Activated CD8-positive, alpha-beta memory T cell treated with anti-CD3 and anti-CD28 coated beads for 4 hours (primary cell): ENCODE measurements at regions not wholly inside any gene's neighbourhood (a gene's known extent, or its start where the extent isn't known, plus 50 kb on each side); places are given as distances from the start of the nearest gene placed in this dataset.
A peak's percentile ranks its signal among the peaks of the same experiment; 100 is the strongest.
"Not testable (repeated sequence)": the region's sequence is repeated elsewhere in the genome, so short reads cannot be mapped to it uniquely, and the experiment has no call there.

ENCODE experiments used
- DNase-seq, 2 donors: peaks; one replicate each; pipeline ENCODE4 v3.0.0-alpha.2; 2020; ENCODE audit warnings: low read depth in 2 of 2

DNA sequence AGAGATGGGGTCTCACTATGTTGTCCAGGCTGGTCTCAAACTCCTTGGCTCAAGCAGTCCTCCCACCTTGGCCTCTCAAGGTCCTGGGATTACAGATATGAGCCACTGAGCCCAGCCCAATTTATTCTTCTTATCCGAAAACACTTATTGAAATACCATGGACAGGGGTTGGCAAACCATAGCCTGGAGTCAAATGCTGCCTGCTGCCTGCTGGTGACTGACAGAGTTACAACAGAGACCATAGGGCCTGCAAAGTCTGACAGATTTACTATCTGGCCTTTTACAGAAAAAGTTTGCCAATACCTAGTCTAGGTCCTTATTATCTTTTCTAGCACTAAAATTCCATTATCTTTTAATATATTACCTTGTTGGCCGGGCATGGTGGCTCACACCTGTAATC is 87.1 kb upstream of the ZNF281 start:
- no peak for DNase-seq

DNA sequence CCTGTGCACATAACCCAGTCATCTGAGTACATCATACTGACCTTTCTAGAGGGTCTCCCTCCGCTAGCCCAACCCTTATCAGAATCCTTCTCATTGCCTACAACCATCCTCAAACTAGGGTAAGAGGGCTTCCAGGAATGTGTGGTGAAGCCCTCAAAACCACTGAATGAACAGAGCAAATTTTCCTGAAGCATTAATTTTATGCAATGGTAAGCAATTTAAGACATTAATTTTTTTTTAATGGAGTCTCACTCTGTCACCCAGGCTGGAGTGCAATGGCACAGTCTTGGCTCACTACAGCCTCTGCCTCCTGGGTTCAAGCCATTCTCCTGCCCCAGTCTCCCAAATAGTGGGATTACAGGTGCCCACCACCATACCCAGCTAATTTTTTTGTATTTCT is 86.1 kb upstream of the ZNF281 start:
- DNase-seq, result no peak

DNA sequence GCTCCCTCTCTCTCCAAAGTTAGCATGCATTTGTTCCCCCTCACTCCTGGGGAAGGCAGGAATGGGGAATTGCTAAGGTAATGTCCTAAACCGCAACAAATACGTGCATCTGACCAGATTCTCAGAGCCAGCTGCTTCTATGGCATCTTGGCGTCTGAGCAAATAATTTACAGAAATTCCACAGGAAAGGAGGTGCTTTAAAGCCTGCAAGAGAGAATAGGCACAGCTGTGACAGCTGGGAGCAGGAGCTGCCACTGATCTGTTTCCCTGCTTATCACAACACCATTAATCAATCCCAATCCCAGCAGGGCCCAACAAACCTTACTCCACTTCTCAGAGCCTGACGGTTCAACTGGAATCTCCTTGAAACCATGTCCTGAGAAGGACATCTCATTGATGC is 83.5 kb upstream of the ZNF281 start:
- no peak for DNase-seq

DNA sequence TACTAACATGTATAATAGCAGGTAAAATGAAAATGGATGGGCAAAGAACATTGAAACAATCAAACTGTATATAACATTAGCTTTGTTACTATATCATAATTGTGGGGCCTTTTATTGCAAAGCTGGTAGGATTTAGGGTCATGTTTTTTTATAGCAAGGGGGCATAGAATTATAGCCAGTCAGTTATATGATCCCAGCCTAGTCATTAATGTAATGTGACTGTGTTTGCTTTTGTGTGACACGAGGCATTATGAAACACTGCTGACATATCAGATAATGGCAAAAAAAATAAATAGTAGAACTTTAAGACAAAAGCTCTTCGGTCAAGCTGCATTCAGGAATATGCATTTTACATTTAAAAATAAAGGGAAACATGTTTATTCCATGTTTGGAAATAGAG is 81.3 kb upstream of the ZNF281 start:
- no peak for DNase-seq

DNA sequence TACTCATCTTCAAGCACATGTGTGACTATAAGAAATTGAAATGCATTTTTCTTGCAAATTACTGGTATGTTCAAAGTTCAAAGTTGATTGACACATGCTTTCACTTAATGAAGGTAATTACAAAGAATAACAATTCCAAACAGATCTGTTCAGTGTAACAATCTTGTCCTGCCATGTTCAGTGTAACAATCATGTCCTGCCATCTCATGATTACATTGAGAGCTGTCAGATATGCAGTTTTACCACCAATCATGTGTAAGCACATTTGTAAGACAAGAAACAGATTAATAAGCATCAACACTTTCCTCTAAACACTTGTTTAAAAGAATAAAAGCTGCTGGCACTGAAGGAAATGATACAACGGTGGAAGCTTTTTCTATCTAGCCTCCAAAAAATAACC is 80.3 kb upstream of the ZNF281 start:
- DNase-seq, result no peak

DNA sequence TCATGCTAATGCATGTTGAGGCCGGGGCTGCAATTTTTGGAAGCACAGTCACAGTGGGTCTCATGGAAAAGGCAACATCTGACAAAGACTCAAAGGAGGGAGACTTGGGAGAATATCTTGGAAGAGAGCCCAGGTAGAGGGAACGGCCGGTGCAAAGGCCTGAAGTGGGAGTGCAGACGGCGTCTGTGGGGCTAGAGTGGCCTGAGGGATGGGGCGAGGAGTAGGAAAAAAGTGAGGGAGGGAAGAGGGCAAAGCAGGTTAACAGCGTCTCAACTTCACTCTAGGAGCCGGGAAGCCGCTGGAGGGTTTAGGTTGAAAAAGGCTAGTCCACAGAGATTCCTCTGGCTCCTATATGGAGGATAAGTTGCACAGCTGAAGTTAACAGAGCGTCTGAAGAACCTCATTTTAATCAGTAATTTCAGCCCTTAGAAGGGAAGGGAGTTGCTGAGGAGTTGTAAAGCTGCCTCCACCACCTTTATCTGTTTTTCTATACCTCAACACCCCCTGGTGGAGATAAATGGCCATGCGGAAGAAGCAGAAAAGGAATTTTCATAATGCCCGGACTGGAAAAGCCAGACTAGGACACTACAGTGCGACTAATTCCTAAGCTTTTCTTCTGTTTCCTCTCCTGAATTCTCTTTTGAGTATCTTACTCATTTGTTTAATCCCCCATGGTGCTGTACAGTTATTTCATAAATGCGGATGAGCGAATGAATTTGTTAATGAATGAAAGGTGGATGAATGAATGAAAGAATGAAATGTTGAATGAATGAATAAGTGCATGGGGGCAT is 78.7 kb upstream of the ZNF281 start:
- DNase-seq, result no peak

DNA sequence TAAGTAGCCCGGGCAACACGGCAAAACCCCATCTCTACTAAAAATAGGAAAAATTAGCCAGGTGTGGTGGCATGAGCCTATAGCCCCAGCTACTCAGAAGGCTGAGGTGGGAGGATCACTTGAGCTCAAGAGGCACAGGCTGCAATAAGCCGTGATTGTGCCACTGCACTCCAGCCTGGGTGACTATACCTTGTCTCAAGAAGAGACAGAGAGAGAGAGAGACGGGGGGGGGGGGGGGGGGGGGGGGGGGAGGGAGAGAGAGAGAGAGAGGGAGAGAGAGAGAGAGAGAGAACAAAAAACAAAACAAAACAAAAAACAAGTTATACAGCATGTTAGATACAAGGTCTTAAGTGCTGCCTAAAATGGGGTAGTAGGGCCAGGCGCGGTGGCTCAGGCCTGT is 77.8 kb upstream of the ZNF281 start:
- DNase-seq, result no peak

DNA sequence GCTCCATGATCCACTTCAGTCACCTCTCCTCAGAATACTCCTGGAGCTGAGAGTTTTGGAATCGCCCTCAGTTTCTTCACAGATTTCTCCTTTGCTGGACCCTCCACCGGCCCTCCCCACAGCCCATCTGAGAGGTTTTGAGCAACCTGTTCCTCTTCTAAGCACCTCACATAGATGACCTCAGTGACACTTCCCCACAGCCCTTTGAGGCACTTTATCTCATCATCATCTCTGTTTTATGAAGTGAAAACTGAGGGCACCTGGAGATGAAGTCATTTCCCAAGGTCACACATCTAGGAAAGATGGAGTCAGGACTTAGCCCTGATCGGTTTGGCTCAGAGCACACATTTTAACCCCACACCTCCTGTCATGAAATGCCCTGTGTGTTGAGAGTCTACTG is 76.8 kb upstream of the ZNF281 start:
- DNase-seq, result no peak

DNA sequence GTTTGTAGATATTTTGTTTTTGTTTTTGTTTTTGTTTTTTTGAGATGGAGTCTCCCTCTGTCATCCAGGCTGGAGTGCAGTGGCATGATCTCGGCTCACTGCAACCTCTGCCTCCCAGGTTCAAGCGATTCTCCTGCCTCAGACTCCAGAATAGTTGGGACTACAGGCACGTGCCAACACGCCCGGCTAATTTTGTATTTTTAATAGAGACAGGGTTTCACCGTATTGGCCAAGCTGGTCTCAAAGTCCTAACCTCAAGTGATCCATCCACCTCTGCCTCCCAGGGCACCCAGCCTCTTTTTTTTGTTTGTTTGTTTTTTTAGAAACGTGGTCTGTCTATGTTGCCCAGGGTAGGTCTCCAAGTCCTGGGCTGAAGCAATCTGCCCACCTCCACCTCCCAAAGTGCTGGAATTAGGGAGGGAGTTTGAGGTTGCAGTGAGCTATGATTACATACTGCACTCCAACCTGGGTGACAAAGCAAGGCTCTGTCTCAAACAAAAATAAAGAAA is 74.7 kb upstream of the ZNF281 start:
- DNase-seq, result not testable (repeated sequence)

DNA sequence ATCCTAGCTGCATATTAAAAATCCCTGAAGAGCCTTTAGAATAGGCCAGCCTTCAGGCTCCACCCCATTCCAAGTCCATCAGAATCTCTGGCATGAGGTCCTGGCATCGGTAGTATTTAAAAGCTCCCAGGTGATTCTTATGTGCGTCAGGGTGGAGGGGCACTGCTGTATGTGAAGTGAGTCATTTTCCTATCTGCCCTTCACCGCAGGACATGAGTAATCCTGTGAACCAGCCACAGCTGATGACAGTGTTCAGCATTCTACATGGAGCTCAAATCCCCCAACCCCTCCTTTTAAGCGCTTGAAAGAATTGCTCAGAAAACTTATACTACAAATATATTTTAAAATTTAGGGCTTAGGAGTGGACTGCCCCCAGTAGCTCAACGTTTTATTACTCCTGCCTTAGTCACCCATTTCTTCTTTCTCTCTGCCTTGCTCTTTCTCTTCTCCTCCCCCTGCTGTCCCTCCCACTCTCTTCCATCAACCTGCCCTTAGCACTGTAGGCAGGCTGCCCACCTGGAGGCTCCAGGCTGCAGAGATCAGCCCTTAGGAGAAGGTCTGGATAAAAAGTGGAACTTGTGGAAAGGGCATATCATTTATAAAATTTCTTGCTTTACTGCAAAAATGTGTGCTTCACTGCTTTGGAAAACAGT is 73.8 kb upstream of the ZNF281 start:
- DNase-seq, result peak in 1 of 2 donors; percentile 10

DNA sequence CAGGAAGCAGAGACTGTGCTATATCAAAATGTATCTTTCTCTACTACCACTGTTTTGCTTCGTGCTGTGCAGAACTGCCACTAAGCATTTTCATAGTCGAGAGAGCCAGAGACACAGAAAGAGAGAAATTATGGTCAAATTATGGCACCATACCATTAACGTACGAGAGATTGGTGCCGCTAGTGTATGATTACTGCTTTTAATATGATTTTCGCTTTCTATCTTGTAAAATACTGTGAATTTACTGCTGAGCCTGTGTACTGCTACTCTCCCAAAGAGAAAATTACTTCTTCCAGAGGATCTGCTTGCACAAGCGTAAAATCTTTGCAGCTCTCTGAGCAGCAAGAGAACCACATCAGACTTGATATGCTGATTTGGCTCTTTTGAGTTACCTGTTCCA is 71.1 kb upstream of the ZNF281 start:
- DNase-seq, result no peak

DNA sequence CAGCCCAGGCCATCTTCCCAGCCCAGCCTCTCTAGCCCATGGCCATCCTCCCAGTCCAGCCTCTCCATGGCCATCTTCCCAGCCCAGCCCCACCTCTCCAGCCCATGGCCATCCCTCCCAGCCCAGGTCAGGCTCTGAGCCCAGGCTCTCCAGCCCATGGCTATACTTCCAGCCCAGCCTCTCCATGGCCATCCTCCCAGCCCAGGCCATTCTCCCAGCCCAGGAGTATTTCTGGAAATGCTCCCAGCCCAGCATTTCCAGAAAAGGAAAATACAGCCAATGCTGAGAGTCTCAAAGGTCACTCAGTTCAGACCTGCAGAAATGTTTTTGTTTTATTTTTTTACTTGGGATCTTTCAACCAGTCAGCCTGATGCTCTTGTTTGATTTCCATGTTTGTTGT is 70.0 kb upstream of the ZNF281 start:
- no peak for DNase-seq

DNA sequence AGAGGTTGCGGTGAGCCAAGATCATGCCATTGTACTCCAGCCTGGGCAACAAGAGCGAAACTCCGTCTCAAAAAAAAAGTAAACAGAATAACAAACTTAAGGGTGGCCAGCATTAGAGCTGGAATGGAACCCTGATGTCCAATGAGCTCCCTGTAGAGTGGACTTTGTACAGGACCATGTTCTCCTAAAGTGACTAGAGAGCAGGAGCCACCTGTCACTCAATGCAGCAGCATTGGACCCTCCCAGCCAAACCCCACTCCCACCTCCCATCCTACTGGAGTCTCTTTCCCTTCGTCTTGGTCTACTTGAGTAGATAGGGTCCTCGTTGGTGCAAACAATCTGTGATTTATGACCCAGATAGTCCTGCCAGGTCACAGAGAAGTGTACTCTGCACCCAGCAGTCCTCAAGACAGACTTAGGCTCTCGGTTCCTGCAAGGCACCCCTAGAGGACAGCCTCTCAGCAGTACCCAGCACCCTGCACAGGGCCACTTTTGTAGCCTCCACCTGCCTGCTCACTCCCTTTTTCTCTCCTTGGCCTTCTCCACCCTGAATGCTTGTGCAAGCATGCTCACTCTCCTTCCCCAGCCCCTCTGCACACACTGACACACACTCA is 69.2 kb upstream of the ZNF281 start:
- no peak for DNase-seq

DNA sequence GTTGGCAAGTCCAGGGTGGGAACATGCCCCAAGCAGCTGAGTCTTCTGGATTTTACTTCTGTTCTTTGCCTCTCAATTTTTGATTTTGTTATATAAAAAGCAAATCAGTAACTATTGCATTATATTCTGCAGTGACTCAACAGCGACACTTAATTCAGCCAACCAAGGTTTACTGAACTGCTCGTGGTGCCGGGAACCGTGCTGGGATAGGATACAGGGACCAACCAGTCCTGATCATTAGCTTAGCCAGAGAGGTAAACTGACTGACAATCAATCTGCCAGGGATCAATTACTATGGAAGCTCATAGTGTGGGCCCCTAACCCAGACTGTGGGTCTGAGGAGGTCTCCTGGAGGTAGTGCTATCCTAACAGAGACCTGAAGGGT is 68.4 kb upstream of the ZNF281 start:
- no peak for DNase-seq

DNA sequence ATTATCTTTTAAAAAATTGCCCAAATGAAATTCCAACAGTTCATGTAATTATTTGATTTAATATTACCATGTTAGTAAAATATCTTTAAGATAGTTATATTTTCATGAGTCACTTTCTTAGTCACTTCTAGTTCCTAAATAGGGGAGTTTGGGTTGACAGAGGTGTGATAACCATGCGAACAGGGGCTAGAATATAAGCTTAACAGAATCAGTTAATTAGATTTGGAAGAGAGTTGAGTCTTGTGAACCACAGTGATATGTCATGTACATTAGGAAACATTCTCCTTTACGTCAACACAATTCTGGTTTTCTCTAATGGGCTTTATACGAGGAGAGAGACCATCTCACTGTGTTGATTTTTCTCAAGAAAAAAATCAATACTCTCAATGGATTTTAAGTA is 64.8 kb upstream of the ZNF281 start:
- DNase-seq, result no peak

DNA sequence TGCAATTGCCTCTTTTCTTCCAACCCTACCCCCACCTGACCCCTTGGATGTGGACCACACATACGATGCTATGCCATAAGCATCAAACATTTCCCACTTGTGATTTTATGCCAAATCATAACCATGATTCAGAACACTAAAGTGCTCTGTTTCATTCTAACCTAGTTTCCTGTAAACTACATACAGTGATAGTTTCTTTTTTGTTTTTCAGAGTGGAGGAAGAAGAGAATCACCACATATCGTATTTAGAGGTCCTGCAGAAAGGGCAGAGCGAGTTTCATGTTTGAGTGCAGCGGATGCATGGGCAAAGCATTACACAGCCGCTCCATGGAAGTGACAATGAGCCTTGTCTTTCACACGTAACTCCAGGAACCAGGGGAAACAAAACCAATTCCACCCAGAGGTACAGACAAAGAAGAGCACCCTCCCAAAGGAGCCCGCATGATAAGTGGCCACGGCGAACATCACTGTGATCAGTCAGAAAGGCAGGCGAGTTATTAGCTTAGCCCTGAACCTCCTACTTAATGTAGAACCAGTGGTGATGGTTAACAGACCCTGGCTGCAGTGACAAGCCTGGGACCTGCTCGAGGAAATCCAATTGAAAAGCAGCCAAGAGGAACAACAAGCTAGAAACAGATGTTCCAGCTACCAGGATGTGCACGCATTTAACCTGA is 64.0 kb upstream of the ZNF281 start:
- no peak for DNase-seq

DNA sequence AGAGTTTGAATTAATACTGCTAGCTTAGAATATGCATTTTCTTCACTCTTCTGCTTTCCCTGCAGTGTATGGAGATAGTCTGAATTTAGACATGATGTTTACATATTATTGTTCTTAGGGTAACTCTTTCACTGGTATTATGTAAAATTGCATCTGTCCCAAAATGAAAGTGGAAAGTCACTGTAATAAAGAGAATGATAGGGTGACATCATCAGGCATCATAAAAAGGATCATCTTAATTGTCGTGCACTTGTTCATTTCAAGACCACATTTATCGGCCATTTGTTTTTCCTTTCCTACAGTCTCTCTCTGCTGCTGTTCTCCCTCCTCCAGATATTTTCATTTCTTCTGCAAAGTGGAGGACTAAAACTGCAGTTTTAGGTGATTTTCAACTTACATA is 61.9 kb upstream of the ZNF281 start:
- DNase-seq, result no peak

DNA sequence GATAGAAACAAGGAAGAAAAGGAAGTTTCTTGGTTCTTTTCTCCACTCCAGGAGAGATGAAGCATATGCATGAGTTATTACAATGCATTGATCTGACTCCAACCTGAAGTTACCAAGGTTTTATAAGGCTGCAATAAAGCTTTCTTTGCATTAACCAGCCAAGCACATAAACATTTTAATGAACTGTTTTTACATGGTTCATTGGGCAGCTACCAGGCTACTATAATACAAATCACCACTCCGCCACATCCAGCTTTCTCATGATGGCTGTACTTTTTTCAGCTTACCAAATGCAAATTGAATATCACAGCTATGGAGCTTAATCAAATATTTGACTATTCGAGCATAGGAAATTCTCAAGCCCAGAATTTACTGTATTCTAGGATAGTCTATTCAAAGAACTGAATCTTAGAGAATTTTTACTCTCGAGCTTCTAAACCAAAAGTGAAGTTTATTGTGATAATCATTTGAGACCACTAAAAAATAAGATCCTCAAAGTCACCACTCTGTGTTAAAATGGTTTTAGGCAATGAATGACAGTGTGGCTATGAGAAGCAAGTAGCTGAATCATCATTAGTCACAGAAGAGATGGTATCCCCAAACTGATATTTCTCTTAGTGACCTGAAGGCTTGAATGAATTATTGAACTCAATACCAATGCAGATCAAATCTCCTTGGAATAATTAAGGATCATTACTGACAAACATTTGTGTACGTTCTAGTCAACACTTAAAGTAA is 58.6 kb upstream of the ZNF281 start:
- DNase-seq, result no peak

DNA sequence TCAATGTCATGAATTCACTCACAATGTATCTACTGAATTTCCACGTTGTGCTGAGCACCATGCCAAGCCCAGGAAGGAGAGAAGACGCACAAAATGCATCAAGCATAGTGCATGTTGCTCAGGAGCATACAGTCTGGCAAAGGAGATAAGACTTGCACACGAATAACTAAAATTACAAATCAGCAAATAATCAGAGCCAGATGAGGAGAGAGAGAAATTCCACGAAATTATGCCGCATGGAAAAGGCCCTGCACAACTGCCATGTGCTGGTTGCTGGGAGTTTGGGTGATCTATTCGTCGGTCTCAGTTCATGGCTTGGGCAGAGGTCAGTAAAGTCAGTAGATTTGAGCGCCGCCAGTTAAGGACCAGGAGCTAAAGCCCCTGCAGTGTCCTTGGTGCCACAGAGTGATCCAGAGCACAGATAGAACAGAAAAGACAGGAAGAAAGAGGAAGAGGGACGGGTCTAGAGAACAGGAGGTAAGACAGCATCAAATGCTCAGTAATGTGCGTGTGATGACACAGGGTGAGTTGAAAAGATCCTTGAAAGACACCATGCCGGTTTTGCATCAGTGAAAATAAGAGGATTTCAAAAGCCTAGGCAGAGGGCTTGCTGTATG is 55.1 kb upstream of the ZNF281 start:
- no peak for DNase-seq
